SK-N-DZ (cell line): ENCODE measurements at regions not wholly inside any gene's neighbourhood (a gene's known extent, or its start where the extent isn't known, plus 50 kb on each side); places are given as distances from the start of the nearest gene placed in this dataset.

ENCODE experiments used
- DNase-seq: peaks from one replicate; pipeline ENCODE4 v3.0.0-alpha.2; 2015; ENCODE audit warnings: low spot score

DNA sequence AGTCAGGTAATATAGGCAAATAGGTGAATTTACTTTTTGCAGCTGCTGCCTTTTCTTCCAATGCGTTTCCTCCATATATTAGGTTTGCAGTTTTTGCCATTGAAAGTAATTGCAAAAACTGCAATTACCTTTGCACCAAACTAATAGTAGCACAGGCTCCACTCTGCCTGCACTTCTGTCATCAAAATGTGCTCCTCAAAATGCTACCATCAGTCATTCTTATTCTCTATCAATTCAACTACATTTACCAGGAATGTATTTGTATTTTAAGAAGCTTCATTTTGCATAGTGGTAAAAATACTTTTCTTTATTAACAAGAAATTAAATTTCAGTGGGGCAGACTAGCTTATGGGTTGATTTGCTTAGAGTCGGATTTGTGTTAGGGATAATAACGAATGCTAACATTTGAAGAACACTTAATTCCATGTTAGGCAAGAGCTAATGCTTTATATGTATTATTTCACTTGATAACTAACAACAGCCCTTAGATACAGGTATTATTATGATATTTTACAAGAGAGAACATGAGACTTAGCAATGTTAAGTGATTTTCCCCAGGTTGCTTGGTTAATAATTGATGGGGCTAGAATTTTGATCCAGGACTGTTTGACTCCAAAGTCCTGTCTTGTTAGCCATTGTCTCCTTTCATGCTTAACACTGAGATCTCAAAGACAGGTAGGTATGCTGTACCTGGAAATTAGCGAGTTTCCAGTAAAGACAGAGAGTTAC, 300.4 kb downstream of the MAN2A1 start:
- no peak for DNase-seq

GRCh38 chr5:109990723-109991359, 301.1 kb downstream of the MAN2A1 start:
- DNase-seq, result no peak

GRCh38 chr5:109992264-109992915, 302.7 kb downstream of the MAN2A1 start:
- DNase-seq, result peak; percentile 13

DNA sequence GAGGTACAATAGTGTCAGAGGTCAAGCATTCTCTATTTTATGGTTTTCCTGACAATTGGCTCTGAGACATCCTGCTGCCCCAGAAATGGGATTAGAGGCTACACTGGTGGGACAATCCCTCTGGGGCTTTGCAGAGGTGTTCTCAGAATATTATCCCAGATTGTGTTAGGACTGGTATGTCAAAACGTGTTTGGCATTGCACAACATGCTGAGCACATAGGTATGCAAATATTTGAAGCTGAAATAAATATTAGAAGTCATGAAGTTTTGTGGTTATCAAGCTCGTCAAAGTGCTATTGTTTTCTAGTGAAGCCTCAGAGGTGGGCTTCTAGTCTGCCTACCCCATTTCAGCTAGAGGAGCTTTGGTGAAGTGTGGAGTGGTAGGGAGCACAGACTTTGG, 304.4 kb downstream of the MAN2A1 start:
- no peak for DNase-seq

GRCh38 chr5:109996246-109996645, 306.5 kb downstream of the MAN2A1 start:
- no peak for DNase-seq

GRCh38 chr5:109997161-109997560, 307.4 kb downstream of the MAN2A1 start:
- no peak for DNase-seq

DNA sequence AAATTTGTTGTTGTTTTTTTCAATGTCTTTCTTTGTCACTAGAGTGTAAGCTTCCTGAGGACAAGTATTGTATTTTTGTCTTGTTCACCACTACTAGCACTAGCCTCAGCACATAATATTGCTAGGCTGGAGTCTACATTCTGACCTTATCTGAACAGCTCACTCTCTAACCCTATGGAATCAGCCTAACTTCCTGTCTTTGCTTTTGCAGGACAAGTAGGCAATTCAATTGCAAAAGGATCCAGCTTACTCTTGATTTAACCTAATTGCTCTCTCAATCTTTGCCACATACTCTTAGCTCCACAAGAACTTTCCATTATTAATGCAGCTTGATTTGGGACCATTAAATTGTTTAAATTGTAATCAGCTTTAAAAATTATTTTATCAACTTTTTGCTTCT, 308.5 kb downstream of the MAN2A1 start:
- no peak for DNase-seq

DNA sequence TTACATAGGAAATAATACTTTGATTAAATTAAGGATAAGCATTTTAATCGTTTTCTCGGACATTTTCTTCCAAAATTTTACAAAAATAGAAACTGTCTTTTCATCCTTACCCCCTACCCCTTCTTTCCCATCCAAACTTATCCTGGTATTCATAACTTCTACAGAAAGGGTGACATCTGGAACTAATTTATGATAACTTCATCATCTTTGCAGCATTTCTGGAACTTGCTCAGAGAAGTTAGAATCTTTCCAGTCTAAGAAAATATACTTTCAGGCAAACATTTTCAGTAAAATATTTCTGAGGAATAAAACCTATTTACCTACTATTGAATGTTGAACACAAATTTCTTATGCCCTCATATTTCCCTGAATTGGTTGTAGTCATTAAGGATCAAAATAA, 309.0 kb downstream of the MAN2A1 start:
- no peak for DNase-seq

- DNase-seq, result no peak
Observed at GRCh38 chr5:110001648-110002047, 311.9 kb downstream of the MAN2A1 start.

GRCh38 chr5:110002652-110003051, 312.9 kb downstream of the MAN2A1 start:
- no peak for DNase-seq

DNA sequence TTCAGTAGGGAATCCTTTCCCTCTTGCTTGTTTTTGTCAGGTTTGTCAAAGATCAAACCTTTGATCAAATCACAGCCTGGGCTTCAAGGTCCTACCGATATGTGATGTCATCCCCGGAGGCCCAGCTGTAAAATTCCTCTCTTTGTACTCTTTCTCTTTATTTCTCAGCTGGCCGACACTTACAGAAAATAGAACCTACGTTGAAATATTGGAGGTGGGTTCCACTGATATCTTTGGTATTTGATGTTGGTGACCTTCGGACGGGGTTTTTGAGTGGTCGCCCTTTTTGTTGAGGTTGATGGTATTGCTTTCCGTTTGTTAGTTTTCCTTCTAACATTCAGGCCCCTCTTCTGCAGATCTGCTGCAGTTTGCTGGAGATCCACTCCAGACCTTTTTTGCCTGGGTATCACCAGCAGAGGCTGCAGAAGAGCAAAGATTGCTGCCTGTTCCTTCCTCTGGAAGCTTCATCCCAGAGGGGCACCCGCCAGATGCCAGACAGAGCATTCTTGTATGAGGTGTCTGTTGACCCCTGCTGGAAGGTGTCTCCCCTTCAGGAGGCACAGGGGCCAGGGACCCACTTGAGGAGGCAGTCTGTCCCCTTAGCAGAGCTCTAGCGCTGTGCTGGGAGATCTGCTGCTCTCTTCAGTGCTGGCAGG, 316.3 kb downstream of the MAN2A1 start:
- peak; percentile 28 for DNase-seq

GRCh38 chr5:110007101-110007500, 317.4 kb downstream of the MAN2A1 start:
- DNase-seq, result no peak

- DNase-seq, result no peak
Observed at GRCh38 chr5:110008131-110008530, 318.4 kb downstream of the MAN2A1 start.

GRCh38 chr5:110012145-110012544, 322.4 kb downstream of the MAN2A1 start:
- DNase-seq, result no peak

- no peak for DNase-seq
Observed at GRCh38 chr5:110013017-110013416, 323.3 kb downstream of the MAN2A1 start.

GRCh38 chr5:110017854-110018253, 328.1 kb downstream of the MAN2A1 start:
- no peak for DNase-seq

DNA sequence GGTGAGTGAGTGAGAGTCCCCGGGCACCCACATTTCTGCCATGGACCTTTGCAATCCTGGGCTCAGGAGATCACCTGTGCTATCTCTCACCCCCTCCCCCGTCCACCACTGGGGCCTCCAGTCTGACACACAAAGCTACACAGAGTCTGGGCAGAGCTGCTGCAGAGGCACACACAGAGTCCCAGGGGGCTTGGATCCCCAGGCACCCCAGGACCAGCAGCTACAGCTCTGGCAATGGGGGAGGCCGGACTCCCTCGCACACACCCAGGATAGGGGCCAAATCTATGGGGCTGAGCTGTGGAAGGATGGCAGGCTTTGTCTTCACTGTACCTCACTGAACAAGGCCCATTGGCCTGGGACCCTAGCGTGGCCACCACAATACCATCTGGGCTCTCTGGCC, 328.8 kb downstream of the MAN2A1 start:
- DNase-seq, result no peak

DNA sequence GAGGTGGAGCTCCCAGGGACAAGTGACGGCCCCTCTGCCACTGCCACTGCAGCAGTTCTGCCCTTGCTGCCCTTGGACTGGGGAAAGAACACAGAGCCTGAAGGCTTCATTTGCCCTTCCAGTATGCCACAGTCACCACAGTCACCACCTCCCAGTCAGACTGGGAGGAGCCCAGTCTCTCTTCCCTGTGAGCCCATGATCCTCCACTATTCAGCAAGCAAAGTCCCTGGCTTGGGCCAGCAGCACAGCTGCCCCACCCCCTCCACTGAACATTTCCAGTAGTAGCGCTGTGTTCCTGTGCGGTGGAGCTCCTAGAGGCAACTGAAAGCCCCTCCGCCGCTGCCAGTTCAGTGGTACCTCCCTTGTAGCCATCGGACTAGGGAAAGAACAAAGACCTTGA, 329.4 kb downstream of the MAN2A1 start:
- no peak for DNase-seq

DNA sequence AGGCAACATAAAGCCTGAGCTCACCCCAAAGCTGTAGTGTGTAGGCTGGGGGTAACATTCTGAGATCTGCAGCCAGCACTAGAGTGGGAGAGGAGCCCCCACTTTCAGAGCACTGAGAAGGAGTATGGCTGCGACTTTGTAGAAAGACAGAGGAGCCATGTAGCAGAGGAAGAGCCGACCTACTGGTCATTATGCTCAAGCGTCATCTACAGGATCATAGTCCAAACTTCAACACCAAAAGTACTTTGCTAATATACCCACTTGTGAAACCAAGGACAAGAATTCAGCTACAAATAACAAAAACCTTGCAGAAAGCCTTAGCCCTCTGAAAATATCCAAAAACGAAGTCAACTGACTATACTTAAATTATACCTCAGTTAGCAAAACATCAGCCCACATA, 330.1 kb downstream of the MAN2A1 start:
- no peak for DNase-seq

DNA sequence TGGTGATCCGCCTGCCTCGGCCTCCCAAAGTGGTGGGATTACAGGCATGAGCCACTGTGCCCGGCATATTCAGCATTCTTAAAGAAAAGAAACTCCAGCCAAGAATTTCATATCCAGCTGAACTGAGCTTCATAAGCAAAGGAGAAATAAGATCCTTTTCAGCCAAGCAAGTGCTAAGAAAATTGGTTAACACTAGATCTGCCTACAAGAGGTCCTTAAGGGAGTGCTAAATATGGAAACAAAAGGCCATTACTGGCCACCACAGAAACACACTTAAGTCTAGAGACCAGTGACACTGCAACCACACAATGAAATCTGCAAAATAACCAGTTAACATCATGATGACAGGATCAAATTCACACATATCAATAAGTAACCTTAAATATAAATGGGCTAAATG, 331.5 kb downstream of the MAN2A1 start:
- DNase-seq, result no peak

- DNase-seq, result no peak
Observed at GRCh38 chr5:110025160-110025559, 335.4 kb downstream of the MAN2A1 start.

DNA sequence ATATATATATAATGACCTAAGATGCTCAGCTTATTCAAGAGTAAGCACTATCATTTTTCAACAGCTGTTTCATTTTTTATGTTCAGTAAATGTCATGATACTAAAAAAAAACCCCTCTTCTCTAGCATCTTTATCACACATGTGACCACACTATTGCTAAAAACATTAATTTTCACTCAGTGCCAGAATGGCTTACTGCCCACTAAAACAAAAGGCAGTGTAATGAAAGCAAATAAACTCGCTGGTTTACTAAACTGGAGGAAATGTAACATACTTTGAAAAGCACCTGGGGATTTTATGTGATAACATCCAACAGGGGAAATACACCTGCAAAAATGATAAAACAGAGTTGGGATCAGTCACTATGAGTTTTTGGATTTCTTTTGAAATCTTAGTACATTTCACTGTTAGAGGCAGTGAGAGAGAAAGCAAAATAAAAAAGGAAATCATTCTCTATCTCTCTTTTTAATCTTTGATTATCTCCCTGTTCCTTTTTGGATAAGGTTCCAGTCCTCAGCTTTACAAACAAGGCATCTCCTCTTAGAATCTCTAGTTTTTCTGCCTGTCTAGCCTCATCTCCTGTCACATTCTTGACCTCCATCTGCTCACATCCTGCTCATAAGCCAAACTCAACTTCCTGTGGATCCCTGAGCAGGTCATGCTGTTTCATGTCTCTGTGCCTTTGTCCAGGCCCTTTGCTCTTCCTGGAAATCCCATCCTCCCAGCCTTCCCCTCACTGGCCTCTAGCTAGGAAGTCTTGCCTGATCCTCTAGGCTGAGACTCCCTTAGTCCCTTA, 338.0 kb downstream of the MAN2A1 start:
- no peak for DNase-seq
